ENCODE measurements at regions not wholly inside any gene's neighbourhood (a gene's known extent, or its start where the extent isn't known, plus 50 kb on each side); places are given as distances from the start of the nearest gene placed in this dataset.

- H3K36me3 ChIP-seq, result no peaks in the 10 kb centered on the region
- no peak for TF ChIP-seq Cebpa-rat (IDR thresholded peaks at IDR 0.05)
- no peak overlapping the region for H3K27ac ChIP-seq
- H3K4me3 ChIP-seq, result no peak overlapping the region
- H4K20me1 ChIP-seq, result no peaks in the 10 kb centered on the region
- no peaks in the 10 kb centered on the region for H3K4me1 ChIP-seq
- H3K4me2 ChIP-seq, result no peak overlapping the region
- H3K27me3 ChIP-seq, result no peaks in the 10 kb centered on the region
- H3K9me3 ChIP-seq (replicated peaks in 1 of 11), result no peaks in the 10 kb centered on the region
- no peak overlapping the region for H3K9ac ChIP-seq
Observed at GRCh38 chr3:168532135-168532534, 436.4 kb upstream of the GOLIM4 start.

- Histone ChIP-seq H4K20me1 (no peaks in the 10 kb centered on the region), H3K36me3 (no peaks in the 10 kb centered on the region), H3K4me2 (no peak overlapping the region), H3K27me3 (no peaks in the 10 kb centered on the region), H3K9ac (no peak overlapping the region), H3K27ac (no peak overlapping the region), H3K4me3 (no peak overlapping the region), H3K9me3 (replicated peaks in 1 of 11) (no peaks in the 10 kb centered on the region), H3K4me1 (no peaks in the 10 kb centered on the region)
- TF ChIP-seq Cebpa-rat (IDR thresholded peaks at IDR 0.05), result no peak
Observed at GRCh38 chr3:168531116-168531515, 435.4 kb upstream of the GOLIM4 start.

GRCh38 chr3:168524129-168524528, 428.4 kb upstream of the GOLIM4 start:
- Histone ChIP-seq H3K27ac (no peak overlapping the region), H3K36me3 (no peaks in the 10 kb centered on the region), H3K4me3 (no peak overlapping the region), H3K4me2 (no peak overlapping the region), H3K9ac (no peak overlapping the region), H3K27me3 (no peaks in the 10 kb centered on the region), H4K20me1 (no peaks in the 10 kb centered on the region), H3K9me3 (replicated peaks in 1 of 11) (no peaks in the 10 kb centered on the region), H3K4me1 (no peaks in the 10 kb centered on the region)
- no peak for TF ChIP-seq Cebpa-rat (IDR thresholded peaks at IDR 0.05)

- peaks cover 0 to 8% (median 3%) of the 10 kb centered on the region in 10 experiments; a peak in 5 of 20 replicates for H3K4me1 ChIP-seq
- no peak overlapping the region for H3K4me2 ChIP-seq
- no peaks in the 10 kb centered on the region for H3K27me3 ChIP-seq
- no peaks in the 10 kb centered on the region for H4K20me1 ChIP-seq
- H3K27ac ChIP-seq, result no peak overlapping the region
- H3K9ac ChIP-seq, result no peak overlapping the region
- H3K9me3 ChIP-seq (replicated peaks in 1 of 11), result no peaks in the 10 kb centered on the region
- H3K4me3 ChIP-seq, result no peak overlapping the region
- TF ChIP-seq Cebpa-rat (IDR thresholded peaks at IDR 0.05), result no peak
- no peaks in the 10 kb centered on the region for H3K36me3 ChIP-seq
Observed at GRCh38 chr3:168517249-168518071, 421.7 kb upstream of the GOLIM4 start.

- Histone ChIP-seq H3K36me3 (no peaks in the 10 kb centered on the region), H3K4me3 (no peak overlapping the region), H4K20me1 (no peaks in the 10 kb centered on the region), H3K4me1 (peaks cover 0 to 8% (median 3%) of the 10 kb centered on the region in 10 experiments; a peak in 5 of 20 replicates), H3K4me2 (peak overlapping the region in 5 of 11 experiments; percentile 0 to 30 (median 14); a peak in 2 of 22 replicates), H3K9ac (no peak overlapping the region), H3K27ac (no peak overlapping the region), H3K27me3 (no peaks in the 10 kb centered on the region), H3K9me3 (replicated peaks in 1 of 11) (no peaks in the 10 kb centered on the region)
- no peak for TF ChIP-seq Cebpa-rat (IDR thresholded peaks at IDR 0.05)
Observed at GRCh38 chr3:168514252-168514651, 418.5 kb upstream of the GOLIM4 start.

GRCh38 chr3:168512802-168513201, 417.1 kb upstream of the GOLIM4 start:
- Histone ChIP-seq H3K4me2 (no peak overlapping the region), H3K4me3 (no peak overlapping the region), H3K9ac (no peak overlapping the region), H3K36me3 (no peaks in the 10 kb centered on the region), H3K9me3 (replicated peaks in 1 of 11) (no peaks in the 10 kb centered on the region), H4K20me1 (no peaks in the 10 kb centered on the region), H3K27ac (no peak overlapping the region), H3K4me1 (peaks cover 0 to 8% (median 3%) of the 10 kb centered on the region in 10 experiments; a peak in 5 of 20 replicates), H3K27me3 (no peaks in the 10 kb centered on the region)
- no peak for TF ChIP-seq Cebpa-rat (IDR thresholded peaks at IDR 0.05)

- Histone ChIP-seq H3K27ac (no peak overlapping the region), H4K20me1 (no peaks in the 10 kb centered on the region), H3K4me3 (no peak overlapping the region), H3K27me3 (no peaks in the 10 kb centered on the region), H3K9me3 (replicated peaks in 1 of 11) (no peaks in the 10 kb centered on the region), H3K36me3 (no peaks in the 10 kb centered on the region), H3K9ac (no peak overlapping the region), H3K4me1 (peaks cover 0 to 8% (median 3%) of the 10 kb centered on the region in 10 experiments; a peak in 5 of 20 replicates), H3K4me2 (no peak overlapping the region)
- TF ChIP-seq Cebpa-rat (IDR thresholded peaks at IDR 0.05), result no peak
Observed at GRCh38 chr3:168511428-168512014, 415.8 kb upstream of the GOLIM4 start.

GRCh38 chr3:168506589-168506988, 410.9 kb upstream of the GOLIM4 start:
- Histone ChIP-seq H3K9me3 (replicated peaks in 1 of 11) (no peaks in the 10 kb centered on the region), H3K4me1 (no peaks in the 10 kb centered on the region), H3K27ac (no peak overlapping the region), H3K36me3 (no peaks in the 10 kb centered on the region), H3K4me3 (no peak overlapping the region), H3K27me3 (no peaks in the 10 kb centered on the region; a peak in 1 of 22 replicates), H4K20me1 (no peaks in the 10 kb centered on the region), H3K9ac (no peak overlapping the region), H3K4me2 (no peak overlapping the region)
- no peak for TF ChIP-seq Cebpa-rat (IDR thresholded peaks at IDR 0.05)

GRCh38 chr3:168501570-168501969, 405.8 kb upstream of the GOLIM4 start:
- Histone ChIP-seq H3K4me2 (no peak overlapping the region), H4K20me1 (no peaks in the 10 kb centered on the region), H3K27ac (no peak overlapping the region)

GRCh38 chr3:168498194-168498593, 402.5 kb upstream of the GOLIM4 start:
- no peak for TF ChIP-seq Cebpa-rat (IDR thresholded peaks at IDR 0.05)
- H3K4me1 ChIP-seq, result no peaks in the 10 kb centered on the region
- no peaks in the 10 kb centered on the region for H4K20me1 ChIP-seq
- no peak overlapping the region for H3K27ac ChIP-seq
- H3K4me2 ChIP-seq, result no peak overlapping the region
- no peaks in the 10 kb centered on the region for H3K9me3 ChIP-seq (replicated peaks in 1 of 11)
- no peaks in the 10 kb centered on the region; a peak in 1 of 22 replicates for H3K27me3 ChIP-seq
- H3K9ac ChIP-seq, result no peak overlapping the region
- no peaks in the 10 kb centered on the region for H3K36me3 ChIP-seq
- H3K4me3 ChIP-seq, result no peak overlapping the region

More at GRCh38 chr3:168501570-168501969, 405.8 kb upstream of the GOLIM4 start:
- H3K4me1 ChIP-seq, result no peaks in the 10 kb centered on the region
- no peaks in the 10 kb centered on the region for H3K36me3 ChIP-seq
- H3K9ac ChIP-seq, result no peak overlapping the region
- no peaks in the 10 kb centered on the region for H3K9me3 ChIP-seq (replicated peaks in 1 of 11)
- H3K27me3 ChIP-seq, result no peaks in the 10 kb centered on the region; a peak in 1 of 22 replicates
- no peak overlapping the region for H3K4me3 ChIP-seq
- TF ChIP-seq Cebpa-rat (IDR thresholded peaks at IDR 0.05), result no peak
